ENCODE measurements at regions not wholly inside any gene's neighbourhood (a gene's known extent, or its start where the extent isn't known, plus 50 kb on each side); places are given as distances from the start of the nearest gene placed in this dataset.
"Not testable (repeated sequence)": the region's sequence is repeated elsewhere in the genome, so short reads cannot be mapped to it uniquely, and the experiment has no call there.

DNA sequence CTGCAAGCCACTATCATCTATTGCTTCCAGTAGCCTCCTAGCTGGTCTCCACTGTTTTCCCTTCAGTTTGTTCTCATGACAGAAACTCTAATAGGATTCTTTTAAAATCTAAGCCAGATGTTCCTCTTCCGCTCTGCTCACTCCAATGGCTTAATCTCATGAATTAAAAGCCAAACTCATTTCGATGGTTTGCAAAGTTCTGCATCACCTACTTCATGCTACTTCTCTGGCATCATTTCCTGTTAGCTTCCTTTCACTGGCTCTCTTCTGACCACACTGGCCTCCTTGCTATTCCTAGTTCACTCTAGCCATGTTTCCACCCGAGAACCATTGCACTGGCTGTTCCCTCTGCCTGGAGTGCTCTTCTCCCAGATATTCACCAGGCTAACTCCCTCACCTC lies 102.0 kb upstream of the LSM6 start:
- no peak for DNase-seq

DNA sequence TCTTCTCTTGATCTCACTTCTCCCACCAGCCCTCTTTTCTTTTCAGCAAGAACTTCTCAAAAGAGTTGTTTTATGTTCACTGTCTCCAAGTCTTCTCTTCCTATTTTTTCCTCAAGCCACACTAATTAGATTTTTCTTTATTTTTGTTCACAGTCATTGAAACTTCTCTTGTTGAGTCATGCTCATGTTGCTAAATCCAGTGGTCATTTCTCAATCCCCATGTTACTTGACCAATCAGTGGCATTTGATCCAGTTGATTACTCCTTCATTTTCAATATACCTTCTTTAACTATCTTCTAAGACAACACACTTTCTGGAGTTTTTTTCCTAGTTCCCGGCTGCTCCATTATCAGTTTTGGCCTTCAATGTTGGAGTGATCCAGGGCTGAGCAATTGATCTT lies 103.1 kb upstream of the LSM6 start:
- DNase-seq: no peak

DNA sequence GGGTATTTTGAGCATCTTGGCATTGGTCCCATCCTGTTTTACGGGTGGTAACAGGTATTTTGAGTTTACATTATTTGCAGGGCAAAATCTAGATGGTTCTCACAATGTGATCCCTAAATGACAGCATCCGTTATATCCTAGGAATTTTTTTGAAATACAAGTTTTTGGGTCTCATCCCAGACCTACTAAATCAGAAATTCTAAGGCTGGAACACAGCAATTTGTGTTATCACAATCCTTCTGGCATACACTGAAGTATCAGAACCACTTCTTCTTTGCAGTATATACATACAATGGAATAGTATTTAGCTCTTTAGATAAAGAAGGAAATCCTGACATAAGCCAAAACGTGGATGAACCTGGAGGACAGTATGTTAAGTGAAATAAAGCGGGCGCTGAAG lies 104.1 kb upstream of the LSM6 start:
- DNase-seq: no peak

DNA sequence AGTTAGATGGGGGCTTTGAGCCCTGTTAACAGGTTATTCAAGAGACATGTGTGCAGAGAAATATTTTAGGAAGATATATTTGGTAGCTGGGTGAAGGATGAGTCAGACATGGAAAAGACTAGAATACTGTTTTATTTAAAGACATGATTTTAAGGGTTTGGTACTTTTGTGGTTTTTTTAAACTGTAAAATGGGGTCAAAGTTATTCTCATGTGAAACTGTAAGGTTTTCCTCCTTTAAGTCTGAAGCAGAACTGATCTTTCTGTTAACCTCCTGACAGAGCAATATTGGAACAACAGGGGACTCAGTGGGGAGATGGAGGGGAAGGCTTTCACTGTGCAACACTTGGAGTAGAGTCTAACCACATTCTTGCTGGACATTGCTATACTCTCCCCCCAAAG lies 112.4 kb upstream of the LSM6 start:
- no peak for DNase-seq

DNA sequence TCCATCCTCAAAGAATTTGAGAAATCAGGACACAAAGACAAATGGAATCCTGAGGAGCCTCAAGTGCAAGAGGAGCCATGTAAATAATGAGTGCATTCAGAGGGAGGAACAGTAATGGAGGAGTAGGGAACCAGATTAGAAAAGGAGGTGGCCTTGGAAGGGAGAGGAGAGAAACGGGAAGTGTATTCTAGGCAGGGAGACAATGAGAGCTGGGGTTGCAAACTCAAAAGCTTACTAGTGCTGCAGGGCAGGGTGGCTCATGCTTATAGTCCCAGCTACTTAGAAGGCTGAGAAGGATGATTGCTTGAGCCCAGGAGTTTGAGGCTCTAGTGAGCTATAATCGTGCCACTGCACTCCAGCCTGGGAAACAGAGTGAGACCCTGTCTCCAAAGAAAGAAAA lies 113.2 kb upstream of the LSM6 start:
- no peak for DNase-seq

DNA sequence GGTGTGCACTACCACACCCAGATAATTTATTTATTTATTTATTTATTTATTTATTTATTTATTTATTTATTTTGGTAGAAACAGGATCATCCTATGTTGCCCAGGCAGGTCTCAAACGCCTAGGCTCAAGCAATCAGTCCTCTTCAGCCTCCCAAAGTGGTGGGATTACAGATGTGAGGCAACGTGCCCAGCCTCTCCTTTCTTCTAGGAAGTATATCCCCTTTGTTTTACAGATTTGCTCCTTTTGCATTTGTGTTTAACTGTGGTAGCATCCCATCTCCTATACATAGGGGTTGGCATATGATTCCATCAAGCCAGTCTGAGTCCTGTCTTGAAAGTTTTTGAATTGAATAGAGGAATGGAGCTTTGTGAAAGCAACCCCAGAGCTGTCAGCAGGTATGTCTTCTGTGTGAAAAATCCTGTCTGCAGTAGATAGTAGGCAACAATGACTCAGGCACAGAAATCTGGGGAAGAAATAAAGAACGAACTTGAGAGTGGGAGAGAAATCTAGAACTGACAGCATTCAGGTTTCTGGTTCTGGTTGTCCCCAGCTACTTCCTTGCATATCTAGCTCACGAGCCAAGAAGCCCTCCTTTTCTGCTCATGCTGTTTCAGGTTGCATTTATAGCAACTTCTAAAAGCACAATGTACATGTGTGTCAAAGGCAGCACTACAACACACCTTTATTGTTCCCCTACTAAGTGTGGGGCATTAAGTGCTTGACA lies 113.7 kb upstream of the LSM6 start:
- DNase-seq: no peak

DNA sequence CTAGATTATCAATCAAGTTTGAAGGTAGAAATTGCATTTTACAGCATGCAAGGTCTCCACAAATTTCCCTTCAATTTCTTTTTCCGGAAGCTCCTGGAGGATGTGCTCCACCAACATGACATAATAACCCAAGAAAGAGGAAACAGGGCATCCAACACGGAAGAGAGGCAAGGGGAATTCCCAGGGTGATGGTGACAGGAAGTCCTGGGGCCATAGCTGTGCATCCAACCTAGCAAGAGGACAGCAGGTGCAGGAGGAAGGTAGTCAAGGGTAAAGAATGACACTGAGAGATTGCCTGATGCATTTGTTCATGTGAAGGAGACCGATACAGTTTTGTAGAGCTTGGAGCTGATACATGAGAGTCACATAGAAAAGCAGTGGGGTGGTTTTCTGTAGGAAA lies 115.7 kb upstream of the LSM6 start:
- DNase-seq: no peak

DNA sequence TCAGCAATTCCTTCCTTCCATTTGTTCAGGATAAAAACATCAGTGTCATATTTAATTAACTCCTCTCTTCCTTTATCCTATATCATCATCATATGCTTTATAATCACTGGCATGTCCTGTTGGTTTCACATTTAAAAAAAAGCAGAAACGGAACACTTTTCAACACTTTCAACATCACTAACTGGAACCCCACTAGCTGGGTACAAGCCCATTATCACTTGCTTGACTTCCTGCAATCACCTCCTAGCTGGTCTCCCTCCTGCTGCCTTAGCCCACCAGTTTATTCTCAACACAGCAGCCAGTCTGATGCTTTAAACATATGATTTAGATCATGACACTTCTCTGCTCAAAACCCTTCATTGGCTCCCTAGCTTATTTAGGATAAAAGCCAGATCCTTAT lies 116.4 kb upstream of the LSM6 start:
- no peak for DNase-seq

DNA sequence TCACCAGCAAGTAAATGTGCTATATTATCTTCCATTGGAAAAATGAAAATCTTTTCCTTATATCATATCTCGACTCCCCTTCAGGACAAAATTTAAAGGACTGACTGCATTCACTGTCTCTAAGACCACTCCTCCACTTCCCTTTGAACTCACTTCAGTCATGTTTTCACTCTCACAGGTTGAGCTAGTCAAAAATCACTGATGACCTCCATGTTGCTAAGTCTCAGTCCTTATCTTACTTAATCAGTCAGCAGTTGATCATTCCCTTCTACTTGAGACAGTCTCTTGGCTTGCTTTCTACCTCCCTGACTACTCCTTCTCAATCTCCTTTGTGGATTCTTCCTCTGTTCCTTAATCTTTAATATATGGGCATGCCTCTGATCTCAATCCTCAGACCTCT lies 117.0 kb upstream of the LSM6 start:
- DNase-seq: no peak

DNA sequence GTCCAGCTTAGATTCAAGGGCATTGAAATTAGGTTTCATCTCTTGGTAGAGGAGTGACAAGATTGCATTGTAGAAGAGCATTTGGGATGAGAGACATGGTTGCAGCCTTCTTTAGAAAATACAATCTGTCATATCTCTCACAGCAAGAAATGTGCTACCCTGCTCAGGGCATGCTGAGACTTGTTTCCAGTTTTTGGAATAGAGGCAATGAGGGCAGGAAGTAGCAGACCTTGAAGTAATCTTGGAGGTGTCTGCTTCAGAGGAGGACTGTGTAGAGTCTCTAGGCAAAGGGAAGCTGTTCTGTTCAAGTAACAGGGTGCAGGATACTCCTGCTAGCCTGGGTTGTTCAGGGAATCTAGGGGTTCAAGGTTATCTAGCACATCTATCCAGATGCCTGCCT lies 116.1 kb upstream of the ZNF827 start:
- DNase-seq: no peak

DNA sequence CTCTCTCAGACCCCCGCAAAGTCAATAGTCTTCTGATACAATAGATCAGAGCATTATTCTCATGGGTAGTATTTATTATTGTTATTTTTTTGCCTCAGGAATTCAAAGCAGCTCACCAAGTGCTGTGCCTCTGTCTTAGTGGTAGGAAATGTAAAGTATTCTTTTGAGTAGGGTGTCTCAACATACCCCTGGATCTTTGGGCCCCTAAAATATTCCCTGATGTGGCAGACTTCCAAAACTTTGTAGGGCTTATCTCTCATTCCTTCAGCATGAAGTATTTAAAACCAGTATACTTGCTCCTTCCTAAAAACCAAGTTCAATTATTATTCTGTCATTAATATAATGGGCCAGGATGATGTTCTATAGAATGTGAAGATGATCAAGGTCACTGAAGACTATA lies 115.3 kb upstream of the ZNF827 start:
- DNase-seq: no peak

DNA sequence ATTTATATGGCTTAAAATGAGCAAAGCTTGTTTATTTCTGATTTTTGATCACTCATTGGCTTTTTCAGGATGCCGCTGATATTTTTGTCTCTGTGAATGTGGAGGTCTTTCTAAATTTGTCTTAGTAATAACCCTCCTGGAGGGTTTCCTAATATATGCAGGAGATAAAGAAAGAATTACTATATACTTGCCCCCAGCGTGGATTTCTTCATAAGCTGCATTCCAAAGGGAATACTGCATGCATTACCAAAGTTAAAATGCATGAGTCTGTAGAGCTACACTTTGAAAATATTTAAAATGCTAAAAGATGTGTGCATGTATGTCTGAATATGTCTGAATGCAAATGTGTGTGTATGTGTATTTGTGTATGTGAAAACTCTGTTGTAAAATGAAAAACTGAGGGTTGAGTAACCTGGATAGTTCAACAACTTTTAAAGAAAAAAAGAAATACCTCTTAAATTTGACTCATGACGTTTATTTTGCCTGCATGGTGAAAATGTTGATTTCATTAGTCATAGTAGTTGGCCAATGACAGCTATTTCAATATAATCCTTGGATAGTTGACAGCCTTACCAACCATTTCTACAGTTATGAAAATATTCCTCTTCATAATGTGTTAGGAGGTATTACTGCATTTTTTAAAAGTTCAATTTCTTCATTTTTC lies 113.2 kb upstream of the ZNF827 start:
- no peak for DNase-seq

DNA sequence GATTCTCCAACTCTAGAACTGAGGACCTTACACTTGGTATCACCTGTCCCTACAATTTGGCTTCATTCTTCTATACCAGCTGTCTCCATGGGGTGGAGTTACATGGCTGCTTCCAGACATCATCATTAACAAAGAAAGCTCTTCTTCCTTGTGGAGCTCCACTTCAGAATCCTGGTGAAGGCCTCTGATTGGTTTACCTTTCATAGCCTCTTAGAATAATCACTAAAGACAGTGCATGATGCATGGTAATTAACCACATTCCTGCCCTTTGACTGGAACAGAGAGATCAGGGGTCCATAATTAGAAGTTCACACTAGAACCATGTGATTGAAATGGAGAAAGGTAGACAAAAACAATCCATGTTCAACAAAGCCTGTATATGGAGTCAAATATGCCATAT lies 112.6 kb upstream of the ZNF827 start:
- DNase-seq: no peak

DNA sequence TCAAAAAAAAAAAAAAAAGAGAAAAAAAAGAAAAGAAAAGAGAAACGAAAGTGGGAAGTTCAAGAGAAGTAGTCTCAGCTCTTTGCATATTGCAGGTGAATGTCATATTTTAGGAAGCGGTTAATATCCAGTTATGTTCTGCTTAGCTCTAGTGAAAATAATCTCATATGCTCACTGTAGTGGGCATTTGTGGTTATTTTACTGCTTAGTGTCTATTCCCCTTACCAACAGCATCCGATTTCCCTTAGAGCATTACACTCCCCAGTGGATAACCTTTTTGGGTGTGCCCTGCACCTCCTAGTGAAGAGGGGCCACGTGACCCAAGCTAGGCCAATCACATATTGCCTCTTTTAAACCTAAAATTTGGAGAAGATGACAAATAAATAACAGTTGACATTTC lies 111.2 kb upstream of the ZNF827 start:
- DNase-seq: no peak

DNA sequence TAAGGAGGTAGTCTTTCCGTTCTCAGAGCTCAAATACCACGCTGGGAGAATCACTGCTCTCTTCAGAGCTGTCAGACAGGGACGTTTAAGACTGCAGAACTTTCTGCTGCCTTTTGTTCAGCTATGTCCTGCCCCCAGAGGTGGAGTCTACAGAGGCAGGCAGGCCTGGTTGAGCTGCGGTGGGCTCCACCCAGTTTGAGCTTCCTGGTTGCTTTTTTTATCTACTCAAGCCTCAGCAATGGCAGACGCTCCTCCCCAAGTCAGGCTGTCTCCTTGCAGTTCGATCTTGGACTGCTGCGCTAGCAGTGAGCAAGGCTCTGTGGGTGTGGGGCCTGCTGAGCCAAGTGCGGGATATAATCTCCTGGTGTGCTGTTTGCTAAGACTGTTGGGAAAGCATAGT lies 109.1 kb upstream of the ZNF827 start:
- DNase-seq: not testable (repeated sequence)

DNA sequence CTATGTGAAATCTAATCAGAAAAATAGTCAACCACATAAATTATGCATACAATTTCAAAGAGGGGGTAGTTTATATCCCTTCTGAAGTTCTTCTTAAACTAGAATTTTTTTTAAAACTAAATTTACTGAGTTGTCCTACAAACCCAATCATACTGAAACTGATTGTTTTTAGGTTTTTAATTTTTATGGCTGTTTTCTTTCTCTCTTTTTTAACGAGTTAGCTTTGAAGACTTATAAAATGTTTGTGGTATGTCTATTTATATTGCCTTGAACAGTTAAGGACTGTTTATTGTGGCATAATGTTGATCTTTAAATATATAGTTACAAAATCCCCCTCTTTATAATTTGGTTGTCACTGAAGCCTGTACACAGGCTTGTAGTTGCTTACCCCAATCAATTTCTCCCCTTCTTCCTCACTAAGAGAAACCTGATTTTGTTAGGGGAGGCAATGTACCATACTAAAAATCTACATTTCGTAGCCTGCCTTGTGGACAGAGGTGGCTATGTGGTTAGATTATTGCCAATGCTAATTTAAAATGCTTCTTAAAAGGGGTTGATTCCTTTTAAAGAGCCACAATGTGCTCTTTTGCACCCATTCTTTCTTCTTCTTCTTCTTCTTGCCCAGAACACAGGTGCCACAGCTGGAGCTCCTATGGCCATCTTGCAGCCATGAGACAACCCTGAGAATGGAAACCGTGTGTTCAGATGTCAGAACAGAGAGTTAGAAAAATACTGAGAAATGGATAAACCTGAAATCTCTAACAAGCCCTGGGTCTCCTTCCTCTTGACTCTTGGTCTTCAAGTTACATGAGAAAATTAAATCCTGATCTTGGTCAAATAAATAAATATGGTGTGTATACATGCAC lies 102.7 kb upstream of the ZNF827 start:
- DNase-seq: no peak

DNA sequence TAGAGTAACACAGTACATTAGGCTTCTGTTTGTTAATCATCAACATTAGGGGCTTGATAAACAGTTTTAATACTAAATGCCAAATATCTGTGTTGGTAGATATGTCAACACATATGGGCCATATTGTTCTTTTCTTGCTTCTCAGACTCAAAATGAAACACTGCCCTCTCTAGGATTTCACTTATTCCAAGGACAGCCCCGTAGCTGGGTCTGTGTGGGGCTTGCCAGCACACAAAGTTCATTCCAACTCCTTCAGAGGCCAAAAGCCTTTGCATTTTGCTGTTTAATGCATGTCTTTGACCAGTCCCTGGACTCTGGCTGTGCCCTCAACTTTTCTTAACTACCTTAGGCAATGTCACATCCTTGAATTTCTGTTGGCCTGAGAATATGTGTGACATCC lies 102.0 kb upstream of the ZNF827 start:
- no peak for DNase-seq

DNA sequence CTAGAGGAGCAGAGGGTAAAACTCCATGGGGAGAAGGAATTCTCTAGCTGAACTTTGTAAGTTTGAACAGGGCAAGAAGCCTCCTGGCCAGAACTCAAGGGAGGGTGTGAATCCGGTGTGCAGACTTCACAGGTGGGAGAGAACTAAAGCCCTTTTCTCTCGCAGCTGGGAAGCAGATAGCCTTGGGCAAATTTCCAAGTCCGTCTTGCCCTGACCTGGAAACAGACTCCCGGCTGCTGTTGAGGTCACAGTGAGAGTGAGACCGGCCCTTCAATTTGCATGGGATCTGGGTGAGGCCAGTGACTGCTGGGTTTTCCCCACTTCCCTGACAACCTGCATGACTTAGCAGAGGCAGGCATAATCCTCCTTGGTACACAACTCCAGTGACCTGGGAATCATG lies 94.5 kb upstream of the ZNF827 start:
- no peak for DNase-seq

DNA sequence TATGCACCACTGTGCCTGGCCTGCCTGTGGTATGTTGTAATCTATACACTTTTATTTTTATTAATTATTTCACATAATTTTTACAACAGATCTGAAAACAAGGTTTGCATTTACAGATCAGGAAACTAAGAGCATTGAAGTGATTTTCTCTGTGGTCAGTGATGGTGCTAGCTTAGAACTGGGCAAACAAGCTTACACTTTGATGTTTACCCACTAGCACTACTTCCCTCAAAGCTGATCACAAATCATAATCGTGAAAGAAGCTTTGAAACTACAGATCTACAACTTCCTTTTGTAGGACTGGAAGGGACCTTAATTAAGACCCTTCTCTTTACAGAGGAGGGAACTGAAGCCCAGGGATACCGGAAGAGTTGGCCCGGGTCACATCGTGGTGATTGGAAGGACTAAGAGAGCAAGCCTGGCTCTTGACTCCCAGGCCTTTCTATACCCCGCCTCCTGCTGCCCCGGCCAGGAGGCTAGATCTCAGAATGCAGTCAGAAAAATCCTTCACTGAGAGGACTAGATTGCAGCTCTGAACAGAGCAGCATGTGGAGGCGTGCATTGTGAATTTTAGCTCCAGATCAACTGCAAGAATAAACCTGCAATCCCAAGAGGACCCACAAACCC lies 93.7 kb upstream of the ZNF827 start:
- no peak for DNase-seq

DNA sequence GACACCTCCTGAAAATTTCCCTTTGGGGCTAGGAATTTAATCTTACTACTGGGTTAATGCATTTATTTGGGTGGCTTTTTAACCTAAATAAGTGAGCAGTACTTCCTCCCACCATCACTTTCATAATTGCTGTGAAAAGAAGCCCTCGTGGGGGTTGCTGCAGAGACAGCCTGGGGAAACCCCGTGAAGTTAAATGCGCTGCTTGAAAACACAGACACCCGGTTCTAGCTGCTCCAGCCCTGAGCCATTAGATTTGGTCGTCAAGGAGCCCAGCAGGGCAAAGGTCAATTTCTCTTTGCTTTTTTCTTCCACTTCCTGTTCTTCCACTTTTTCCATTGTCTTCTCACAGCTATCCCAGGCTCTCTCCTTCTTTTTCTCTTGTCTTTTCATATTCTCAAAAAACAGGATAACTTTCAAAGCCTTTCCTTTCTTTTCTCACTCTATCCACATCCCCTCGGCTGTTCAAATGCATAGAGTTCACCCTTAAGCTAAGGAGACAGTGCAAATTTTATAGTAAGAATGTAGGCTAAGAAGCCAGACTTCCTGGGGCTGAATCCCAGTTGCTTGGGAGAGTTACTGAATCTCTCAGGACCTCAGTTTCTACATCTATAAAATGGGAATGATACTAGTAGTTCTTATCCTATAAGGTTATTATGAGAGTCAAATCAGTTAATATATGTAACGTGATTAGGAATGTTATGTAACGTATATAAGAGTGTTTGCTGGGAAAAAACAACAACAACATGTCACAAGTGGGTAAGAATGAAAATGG lies 91.5 kb upstream of the ZNF827 start:
- no peak for DNase-seq

DNA sequence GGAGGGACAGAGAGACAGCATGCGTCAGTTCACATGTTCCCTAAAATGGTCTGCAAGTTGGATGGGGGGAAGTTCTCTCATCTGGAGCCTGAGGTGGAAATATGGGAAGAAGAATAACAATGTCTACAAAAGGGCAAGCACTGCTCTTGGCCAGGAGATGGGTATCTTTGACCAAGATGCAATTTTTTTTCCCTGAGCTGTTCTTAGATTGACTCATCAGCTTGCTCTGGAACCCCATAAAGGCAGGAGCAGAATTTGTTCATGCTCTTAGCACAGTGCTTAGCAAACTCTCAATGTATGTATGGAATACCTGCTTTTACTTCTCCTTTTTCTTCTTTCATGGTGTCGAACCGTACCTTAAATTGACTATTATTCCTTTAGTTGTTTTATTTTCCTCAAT lies 90.5 kb upstream of the ZNF827 start:
- DNase-seq: no peak

DNA sequence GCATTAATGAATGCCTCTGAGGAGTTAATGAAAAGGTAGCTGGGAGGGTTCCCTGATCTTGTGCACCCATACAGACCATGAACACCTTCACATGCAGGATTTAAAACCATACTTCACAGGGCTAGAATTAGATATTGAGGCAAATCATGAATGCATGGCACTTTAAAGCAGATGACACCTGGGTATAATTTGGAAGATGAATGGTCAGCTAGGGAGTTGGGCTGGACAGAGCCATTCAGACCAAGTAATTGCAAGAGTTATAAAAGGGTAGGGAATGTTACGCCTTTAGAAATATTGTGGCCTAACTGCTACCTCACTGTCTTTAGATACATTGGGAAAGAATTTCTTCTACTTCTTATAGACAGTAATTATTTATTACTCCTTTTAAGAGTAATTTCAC lies 89.1 kb upstream of the ZNF827 start:
- DNase-seq: no peak
